VCaP (cell line): ENCODE measurements at regions not wholly inside any gene's neighbourhood (a gene's known extent, or its start where the extent isn't known, plus 50 kb on each side); places are given as distances from the start of the nearest gene placed in this dataset.

Experiments used
- H3K27ac ChIP-seq: fragments of 450-650 bp; 2 replicates; pipeline ENCODE4 v1.5.1; 2017
- TF ChIP-seq, protein P1 (sequence below): fragments of 450-650 bp; conservative IDR thresholded peaks from 2 replicates; pipeline ENCODE4 v1.5.1; 2017; ENCODE audit warnings: mild to moderate bottlenecking, moderate library complexity

DNA sequence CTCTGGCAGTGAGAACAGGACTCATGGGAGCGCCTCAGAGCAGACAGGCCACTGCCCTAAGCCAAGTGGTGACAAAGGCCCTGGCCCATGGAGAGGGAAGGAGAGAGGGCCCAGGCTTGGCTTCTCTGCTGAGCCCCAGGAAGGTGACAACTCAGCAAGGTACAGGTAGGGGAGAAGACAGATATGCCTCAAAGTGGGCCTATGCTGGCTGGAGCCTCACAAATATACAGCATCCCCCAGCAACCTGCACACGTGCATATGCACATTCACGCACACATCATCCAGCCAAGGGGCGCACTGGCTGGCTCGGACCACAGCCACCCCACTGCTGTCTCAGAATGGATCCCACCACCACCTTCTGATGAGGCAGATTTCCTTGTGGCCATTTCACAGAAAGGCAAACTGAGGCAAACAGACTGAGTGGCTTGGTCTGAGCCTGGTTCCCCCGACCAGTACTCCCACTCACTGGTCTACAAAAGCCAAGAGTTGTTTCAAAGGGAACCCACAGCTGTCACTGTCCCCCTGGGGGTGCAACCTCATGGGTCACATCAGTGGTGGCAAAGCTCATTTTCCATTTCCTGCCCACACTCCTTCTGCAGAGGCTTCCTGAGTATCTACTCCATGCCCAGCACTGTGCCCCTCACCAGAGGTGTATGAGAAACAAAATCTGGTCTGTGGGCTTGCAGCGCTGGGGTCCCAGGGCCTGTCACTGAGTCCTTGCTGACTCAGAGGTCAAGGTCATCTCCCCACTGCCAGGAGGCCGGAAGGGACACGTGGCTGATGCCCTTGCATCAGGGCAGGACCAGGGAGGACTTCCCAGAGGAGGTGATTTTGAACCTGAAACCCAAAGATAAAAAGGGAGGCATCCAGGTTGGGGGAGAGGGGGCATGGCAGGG, 67.3 kb upstream of the PRR5 start:
- TF ChIP-seq, protein P1, sequence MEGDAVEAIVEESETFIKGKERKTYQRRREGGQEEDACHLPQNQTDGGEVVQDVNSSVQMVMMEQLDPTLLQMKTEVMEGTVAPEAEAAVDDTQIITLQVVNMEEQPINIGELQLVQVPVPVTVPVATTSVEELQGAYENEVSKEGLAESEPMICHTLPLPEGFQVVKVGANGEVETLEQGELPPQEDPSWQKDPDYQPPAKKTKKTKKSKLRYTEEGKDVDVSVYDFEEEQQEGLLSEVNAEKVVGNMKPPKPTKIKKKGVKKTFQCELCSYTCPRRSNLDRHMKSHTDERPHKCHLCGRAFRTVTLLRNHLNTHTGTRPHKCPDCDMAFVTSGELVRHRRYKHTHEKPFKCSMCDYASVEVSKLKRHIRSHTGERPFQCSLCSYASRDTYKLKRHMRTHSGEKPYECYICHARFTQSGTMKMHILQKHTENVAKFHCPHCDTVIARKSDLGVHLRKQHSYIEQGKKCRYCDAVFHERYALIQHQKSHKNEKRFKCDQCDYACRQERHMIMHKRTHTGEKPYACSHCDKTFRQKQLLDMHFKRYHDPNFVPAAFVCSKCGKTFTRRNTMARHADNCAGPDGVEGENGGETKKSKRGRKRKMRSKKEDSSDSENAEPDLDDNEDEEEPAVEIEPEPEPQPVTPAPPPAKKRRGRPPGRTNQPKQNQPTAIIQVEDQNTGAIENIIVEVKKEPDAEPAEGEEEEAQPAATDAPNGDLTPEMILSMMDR, result no peak
- H3K27ac ChIP-seq, result no peak overlapping the region

DNA sequence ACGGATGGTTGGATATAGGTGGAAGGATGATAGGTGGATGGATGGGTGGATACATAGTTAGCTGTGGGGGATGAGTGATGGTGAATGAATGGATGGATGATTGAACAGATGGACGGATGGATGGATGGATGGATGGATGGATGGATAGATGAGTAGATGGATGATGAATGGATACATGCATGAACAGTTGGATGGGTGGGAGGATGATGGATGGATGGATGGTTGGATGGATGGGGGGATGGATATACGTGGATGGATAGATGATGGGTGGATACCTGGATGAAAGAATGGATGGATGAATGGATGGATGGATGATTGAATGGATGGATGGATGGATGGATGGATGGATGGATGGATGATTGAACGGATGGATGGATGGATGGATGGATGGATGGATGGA, 68.4 kb upstream of the PRR5 start:
- TF ChIP-seq, protein P1, result no peak

DNA sequence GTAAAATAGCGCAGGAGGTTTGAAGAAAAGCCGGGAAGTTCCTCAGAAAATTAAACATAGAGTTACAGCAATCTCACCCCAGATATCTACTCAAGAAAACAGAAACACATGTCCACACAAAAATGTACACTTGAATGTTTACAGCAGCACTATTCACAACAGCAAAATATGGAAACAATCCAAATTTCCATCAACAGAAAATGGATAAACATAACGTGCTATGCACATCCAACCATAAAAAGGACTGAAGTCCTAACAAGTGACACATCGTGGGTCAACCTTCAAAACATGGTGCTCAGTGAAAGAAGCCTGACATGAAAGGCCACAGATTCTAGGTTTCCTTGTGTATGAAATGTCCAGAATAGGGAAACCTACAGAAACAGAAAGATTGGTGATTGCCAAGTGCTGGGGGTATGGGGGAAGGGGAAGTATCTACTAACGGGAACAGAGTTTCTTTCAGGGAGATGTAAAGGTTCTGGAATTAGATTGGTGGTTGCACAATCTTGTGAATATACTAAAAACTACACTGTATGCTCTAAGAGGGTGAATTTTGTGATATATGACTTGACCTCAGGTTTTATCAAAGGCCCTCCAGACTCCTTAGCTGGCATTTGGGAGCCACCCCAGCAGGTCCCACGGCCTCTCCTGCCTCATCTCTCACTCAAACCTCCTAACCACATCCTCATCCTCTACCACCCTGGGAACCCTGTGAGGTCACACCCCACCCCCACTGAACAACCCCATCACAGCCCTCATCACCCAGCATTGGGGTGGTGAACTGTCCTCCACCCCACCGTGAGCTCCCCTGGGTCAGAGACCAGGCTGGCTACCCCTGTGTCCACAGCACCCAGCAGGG, 69.2 kb upstream of the PRR5 start:
- TF ChIP-seq, protein P1, result no peak
- H3K27ac ChIP-seq, result no peak overlapping the region

More for the DNA sequence above, 68.4 kb upstream of the PRR5 start:
- no peak overlapping the region for H3K27ac ChIP-seq

DNA sequence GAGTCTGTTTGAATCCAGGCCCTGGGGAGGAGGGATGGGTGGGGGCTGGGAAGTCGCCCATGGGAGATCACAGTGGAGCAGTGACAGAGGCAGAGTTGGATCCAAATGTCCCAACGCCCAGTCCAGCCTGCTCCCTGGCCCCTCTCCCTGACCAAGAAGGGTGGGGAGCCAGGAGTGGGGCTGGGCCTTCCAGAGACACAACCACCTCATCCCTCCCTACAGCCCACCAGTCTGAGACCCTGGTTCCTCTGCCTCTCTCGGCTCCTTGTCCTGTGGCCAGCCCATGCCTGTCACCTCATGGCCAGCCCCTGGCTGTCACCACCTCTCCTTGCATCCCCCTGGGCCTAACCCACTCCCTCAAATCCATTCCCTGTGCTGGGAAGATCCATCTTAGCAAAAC, 71.2 kb upstream of the PRR5 start:
- H3K27ac ChIP-seq, result no peak overlapping the region
- TF ChIP-seq, protein P1, result no peak

DNA sequence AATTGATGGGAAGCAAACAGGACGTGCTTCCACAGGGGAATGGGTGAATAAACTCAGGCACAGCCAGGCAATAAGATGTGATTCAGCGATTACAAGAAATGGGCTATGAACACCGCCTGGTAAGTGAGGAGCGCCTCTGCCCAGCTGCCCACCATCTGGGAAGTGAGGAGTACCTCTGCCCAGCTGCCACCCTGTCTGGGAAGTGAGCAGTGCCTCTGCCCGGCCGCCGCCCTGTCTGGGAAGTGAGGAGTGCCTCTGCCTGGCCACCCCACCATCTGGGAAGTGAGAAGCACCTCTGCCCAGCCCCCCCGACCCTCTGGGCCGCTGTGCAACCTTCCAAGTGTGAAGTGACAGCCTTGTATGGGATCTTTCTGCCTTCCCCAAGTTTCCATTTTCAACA, 73.2 kb upstream of the PRR5 start:
- no peak overlapping the region for H3K27ac ChIP-seq
- TF ChIP-seq, protein P1, result no peak

DNA sequence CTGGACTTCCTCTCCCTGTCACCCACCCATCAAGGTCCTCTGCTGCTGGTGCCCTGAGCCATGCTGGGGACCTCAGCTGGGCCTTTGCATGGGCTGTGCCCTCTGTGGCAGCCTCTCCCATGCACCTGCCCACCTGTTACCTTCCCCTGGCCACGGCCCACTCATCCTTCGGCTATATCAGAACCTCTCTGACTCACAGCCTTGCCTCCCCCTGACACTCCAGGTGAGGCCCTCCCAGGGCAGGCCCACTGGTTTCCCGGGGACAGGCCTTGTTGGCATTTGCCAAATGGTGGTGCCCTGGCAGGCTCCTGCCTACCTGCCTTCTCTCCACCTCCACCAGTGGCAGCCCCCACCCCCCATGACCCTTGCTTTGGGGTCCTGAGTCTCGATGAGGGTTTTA, 73.7 kb upstream of the PRR5 start:
- TF ChIP-seq, protein P1, result no peak

DNA sequence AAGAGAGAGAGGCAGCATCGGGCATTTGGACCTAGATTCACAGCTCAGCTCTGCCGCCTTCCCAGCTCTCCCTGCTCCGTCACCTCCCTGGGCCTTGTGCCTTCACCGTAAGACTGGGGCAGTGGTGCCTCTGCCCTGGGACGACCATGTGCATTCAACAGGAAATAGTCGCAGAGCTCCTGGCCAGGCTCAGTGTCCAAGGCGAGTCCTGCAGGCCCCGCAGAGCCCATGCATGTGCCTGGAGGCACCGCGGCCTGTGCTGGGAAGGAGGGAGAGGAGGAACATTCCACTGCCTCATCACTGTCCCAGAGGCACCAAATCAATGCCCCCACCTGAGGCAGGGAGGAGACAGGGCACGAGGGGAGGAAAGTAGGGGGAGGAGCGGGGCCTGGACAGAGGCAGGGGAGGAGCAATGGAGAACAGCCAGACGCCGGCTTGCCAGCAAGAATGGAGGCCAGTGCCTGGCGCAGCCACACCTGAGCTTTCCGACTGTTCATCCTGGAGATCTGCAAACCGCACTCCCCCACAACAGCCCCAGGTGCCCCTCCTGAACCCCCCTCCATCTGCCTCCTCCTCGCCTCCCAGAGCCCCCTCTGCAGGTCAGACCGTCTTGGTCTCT, 74.4 kb upstream of the PRR5 start:
- H3K27ac ChIP-seq, result no peak overlapping the region
- TF ChIP-seq, protein P1, result no peak

More for the DNA sequence above, 73.7 kb upstream of the PRR5 start:
- no peak overlapping the region for H3K27ac ChIP-seq
